GM04503 (cell line): ENCODE measurements at regions not wholly inside any gene's neighbourhood (a gene's known extent, or its start where the extent isn't known, plus 50 kb on each side); places are given as distances from the start of the nearest gene placed in this dataset.

Source experiments
- DNase-seq: peaks from one replicate; pipeline ENCODE4 v3.0.0-alpha.2; 2012; ENCODE audit warnings: low read depth

GRCh38 chr3:159171333-159171732 is 369.5 kb downstream of the MFSD1 start:
- no peak for DNase-seq

- DNase-seq, result no peak
Observed at GRCh38 chr3:159172473-159172872, 370.6 kb downstream of the MFSD1 start.

GRCh38 chr3:159174715-159175692 is 373.1 kb downstream of the MFSD1 start:
- no peak for DNase-seq

GRCh38 chr3:159178209-159178897 is 376.5 kb downstream of the MFSD1 start:
- DNase-seq, result no peak

- no peak for DNase-seq
Observed at GRCh38 chr3:159182961-159183360, 381.1 kb downstream of the MFSD1 start.

- DNase-seq, result no peak
Observed at GRCh38 chr3:159185443-159186050, 383.7 kb downstream of the MFSD1 start.

- DNase-seq, result no peak
Observed at GRCh38 chr3:159186581-159186980, 384.7 kb downstream of the MFSD1 start.

GRCh38 chr3:159187232-159187631 is 385.4 kb downstream of the MFSD1 start:
- no peak for DNase-seq

- no peak for DNase-seq
Observed at GRCh38 chr3:159187706-159188105, 385.9 kb downstream of the MFSD1 start.

- peak; percentile 75 for DNase-seq
Observed at GRCh38 chr3:159189994-159190669, 388.3 kb downstream of the MFSD1 start.

GRCh38 chr3:159191447-159191846 is 389.6 kb downstream of the MFSD1 start:
- peak; percentile 61 for DNase-seq

- no peak for DNase-seq
Observed at GRCh38 chr3:159196359-159196758, 394.5 kb downstream of the MFSD1 start.

GRCh38 chr3:159200176-159200575 is 398.3 kb downstream of the MFSD1 start:
- DNase-seq, result peak; percentile 73

GRCh38 chr3:159208050-159208449 is 406.2 kb downstream of the MFSD1 start:
- no peak for DNase-seq

- no peak for DNase-seq
Observed at GRCh38 chr3:159209459-159209858, 407.6 kb downstream of the MFSD1 start.

GRCh38 chr3:159210336-159210735 is 408.5 kb downstream of the MFSD1 start:
- no peak for DNase-seq

- no peak for DNase-seq
Observed at GRCh38 chr3:159216311-159216710, 414.5 kb downstream of the MFSD1 start.

- no peak for DNase-seq
Observed at GRCh38 chr3:159219231-159219630, 417.4 kb downstream of the MFSD1 start.

GRCh38 chr3:159221335-159221734 is 419.5 kb downstream of the MFSD1 start:
- DNase-seq, result no peak

- DNase-seq, result no peak
Observed at GRCh38 chr3:159229116-159229680, 427.3 kb downstream of the MFSD1 start.

GRCh38 chr3:159232966-159233365 is 431.1 kb downstream of the MFSD1 start:
- DNase-seq, result no peak

- DNase-seq, result no peak
Observed at GRCh38 chr3:159233734-159234133, 431.9 kb downstream of the MFSD1 start.
